ENCODE measurements at regions not wholly inside any gene's neighbourhood (a gene's known extent, or its start where the extent isn't known, plus 50 kb on each side); places are given as distances from the start of the nearest gene placed in this dataset.

GRCh38 chr2:150417278-150417677 lies 70.2 kb downstream of the RND3 start:
- DNase-seq (ENCODE audit: low read depth in 2 of 2): no peak

- DNase-seq (ENCODE audit: low read depth in 2 of 2): no peak
Observed at GRCh38 chr2:150415022-150415421, 72.4 kb downstream of the RND3 start.

- no peak for DNase-seq (ENCODE audit: low read depth in 2 of 2)
Observed at GRCh38 chr2:150413910-150414309, 73.6 kb downstream of the RND3 start.

- no peak for DNase-seq (ENCODE audit: low read depth in 2 of 2)
Observed at GRCh38 chr2:150413366-150413765, 74.1 kb downstream of the RND3 start.

GRCh38 chr2:150410809-150411208 lies 76.7 kb downstream of the RND3 start:
- no peak for DNase-seq (ENCODE audit: low read depth in 2 of 2)

GRCh38 chr2:150409196-150409595 lies 78.3 kb downstream of the RND3 start:
- no peak for DNase-seq (ENCODE audit: low read depth in 2 of 2)

GRCh38 chr2:150404147-150404546 lies 83.3 kb downstream of the RND3 start:
- no peak for DNase-seq (ENCODE audit: low read depth in 2 of 2)

- no peak for DNase-seq (ENCODE audit: low read depth in 2 of 2)
Observed at GRCh38 chr2:150403457-150403856, 84.0 kb downstream of the RND3 start.

GRCh38 chr2:150402953-150403352 lies 84.5 kb downstream of the RND3 start:
- no peak for DNase-seq (ENCODE audit: low read depth in 2 of 2)

- DNase-seq (ENCODE audit: low read depth in 2 of 2): no peak
Observed at GRCh38 chr2:150400849-150401248, 86.6 kb downstream of the RND3 start.

- no peak for DNase-seq (ENCODE audit: low read depth in 2 of 2)
Observed at GRCh38 chr2:150392614-150393013, 94.9 kb downstream of the RND3 start.

GRCh38 chr2:150391779-150392178 lies 95.7 kb downstream of the RND3 start:
- no peak for DNase-seq (ENCODE audit: low read depth in 2 of 2)

GRCh38 chr2:150389447-150389846 lies 98.0 kb downstream of the RND3 start:
- DNase-seq (ENCODE audit: low read depth in 2 of 2): no peak

GRCh38 chr2:150388289-150388625 lies 99.2 kb downstream of the RND3 start:
- DNase-seq (ENCODE audit: low read depth in 2 of 2): no peak

GRCh38 chr2:150387586-150388288 lies 99.7 kb downstream of the RND3 start:
- no peak for DNase-seq (ENCODE audit: low read depth in 2 of 2)

GRCh38 chr2:150385211-150385610 lies 102.3 kb downstream of the RND3 start:
- DNase-seq (ENCODE audit: low read depth in 2 of 2): no peak

- no peak for DNase-seq (ENCODE audit: low read depth in 2 of 2)
Observed at GRCh38 chr2:150383587-150383986, 103.9 kb downstream of the RND3 start.

GRCh38 chr2:150379166-150379565 lies 108.3 kb downstream of the RND3 start:
- DNase-seq (ENCODE audit: low read depth in 2 of 2): no peak

- DNase-seq (ENCODE audit: low read depth in 2 of 2): no peak
Observed at GRCh38 chr2:150378686-150379085, 108.8 kb downstream of the RND3 start.

GRCh38 chr2:150376553-150377335 lies 110.7 kb downstream of the RND3 start:
- DNase-seq (ENCODE audit: low read depth in 2 of 2): no peak

GRCh38 chr2:150375333-150375732 lies 112.1 kb downstream of the RND3 start:
- DNase-seq (ENCODE audit: low read depth in 2 of 2): no peak

GRCh38 chr2:150374492-150374891 lies 113.0 kb downstream of the RND3 start:
- DNase-seq (ENCODE audit: low read depth in 2 of 2): no peak

- no peak for DNase-seq (ENCODE audit: low read depth in 2 of 2)
Observed at GRCh38 chr2:150373374-150373773, 114.1 kb downstream of the RND3 start.

Data from stimulated activated CD4-positive, alpha-beta T cell treated with anti-CD3 and anti-CD28 coated beads, Interleukin-4, amount 100 ng/mL, for 48 hours (primary cell).